ENCODE measurements at regions not wholly inside any gene's neighbourhood (a gene's known extent, or its start where the extent isn't known, plus 50 kb on each side); places are given as distances from the start of the nearest gene placed in this dataset.

DNA sequence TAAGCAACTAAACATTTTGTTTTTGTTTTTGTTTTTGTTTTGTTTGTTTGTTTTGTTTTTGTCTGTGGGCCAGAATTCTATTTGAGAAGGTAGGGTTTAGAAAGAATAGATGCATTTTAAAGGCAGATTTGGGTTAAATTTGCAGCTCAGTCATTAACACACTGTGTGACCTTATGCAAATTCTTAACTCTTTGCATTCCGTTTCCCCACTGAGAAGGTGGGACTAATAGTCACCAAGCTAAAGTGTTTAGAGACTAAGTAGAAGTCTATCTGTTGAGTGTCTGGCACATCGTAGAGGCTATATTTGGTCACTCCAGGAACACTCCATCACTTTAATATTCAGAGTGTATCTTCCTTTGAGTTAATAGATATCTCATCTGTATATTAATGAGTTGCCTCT lies 87.1 kb downstream of the CCNA1 start:
- H3K4ac ChIP-seq (replicated peaks; ENCODE audit: insufficient read length, low read depth, low read length), result no peak overlapping the region
- no peak overlapping the region for H3K9ac ChIP-seq (replicated peaks in 1 of 4; ENCODE audit: extremely low read depth in 1 of 4, low read depth in 3 of 4, low read length in 3 of 4)
- no peaks in the 10 kb centered on the region for H3K27me3 ChIP-seq (replicated peaks in 1 of 4; ENCODE audit: control insufficient read depth in 3 of 4, extremely low read depth in 1 of 4, insufficient read depth in 3 of 4, low read length in 3 of 4)
- H3K4me2 ChIP-seq (ENCODE audit: insufficient read depth in 1 of 2, low read depth in 2 of 2, low read length in 2 of 2), result peak overlapping the region; percentile 17 to 48; a peak in 3 of 4 replicates
- no peak overlapping the region for H2BK120ac ChIP-seq (replicated peaks; ENCODE audit: low read depth, low read length)
- FAIRE-seq (peak; percentile 52), DNase-seq (ENCODE audit: low read depth in 1 of 2, low spot score in 2 of 2) (no peak)
- no peaks in the 10 kb centered on the region for H4K20me1 ChIP-seq (replicated peaks in 1 of 2; ENCODE audit: control insufficient read depth in 1 of 2, insufficient read depth in 2 of 2, low read length in 2 of 2)
- no peaks in the 10 kb centered on the region for H3K36me3 ChIP-seq (ENCODE audit: control insufficient read depth in 2 of 4, insufficient read depth in 4 of 4, low read length in 3 of 4)
- no peak overlapping the region for H2AFZ ChIP-seq (ENCODE audit: low read length)
- H3K79me2 ChIP-seq (ENCODE audit: control insufficient read depth in 1 of 2, insufficient read depth in 2 of 2, low read length in 2 of 2), result no peaks in the 10 kb centered on the region
- H3K14ac ChIP-seq (ENCODE audit: insufficient read length), result no peak overlapping the region
- H2BK20ac ChIP-seq (ENCODE audit: low read length), result no peak overlapping the region
- H4K5ac ChIP-seq (ENCODE audit: insufficient read length, low read depth, low read length), result no peak overlapping the region
- H3K4me3 ChIP-seq (ENCODE audit: extremely low read depth in 1 of 4, insufficient read depth in 2 of 4, low read depth in 3 of 4, low read length in 4 of 4), result peak overlapping the region in 1 of 4 experiments; percentile 4; a peak in 1 of 8 replicates
- H2AK5ac ChIP-seq (ENCODE audit: low read depth, low read length), result no peak overlapping the region
- H2BK12ac ChIP-seq (ENCODE audit: low read depth, low read length), result no peak overlapping the region
- ChIA-PET CTCF (ENCODE audit: partially characterized antibody) (interaction anchor here (0.6 to 1.0 kb wide), 4 partner anchors 9 to 543 kb away, joined by 3 to 4 read pairs (median 3); no protein-coding TSS in a partner anchor), POLR2A (ENCODE audit: partially characterized antibody) (no interaction called here)
- H3K9me3 ChIP-seq (ENCODE audit: insufficient read depth in 2 of 2, low read depth in 1 of 2, low read length in 1 of 2), result peaks cover 0 to 8% of the 10 kb centered on the region in 2 experiments; a peak in 2 of 4 replicates
- no peak overlapping the region for H2BK5ac ChIP-seq (ENCODE audit: low read depth, low read length)
- H3K23ac ChIP-seq (ENCODE audit: insufficient read length), result no peak overlapping the region
- H3K23me2 ChIP-seq (ENCODE audit: low read depth, low read length), result no peaks in the 10 kb centered on the region; the same call in 1 of the 2 replicates
- WGBS, 2 experiments (ENCODE audit: extremely low coverage in 1 of 2, insufficient coverage in 1 of 2, insufficient read length in 1 of 2, insufficient replicate concordance in 2 of 2, low coverage in 1 of 2, low lambda C conversion rate in 2 of 2, missing lambda C conversion rate in 1 of 2), result 32% methylated on average over 2 of the region's 2 CpGs; no CpG with 5 or more reads in 1 of the 2 experiments
- H4K8ac ChIP-seq (ENCODE audit: extremely low read depth, insufficient read depth, low read length), result no peak overlapping the region
- no peak overlapping the region for H3K18ac ChIP-seq (ENCODE audit: extremely low read depth, low read length)
- H4K91ac ChIP-seq (replicated peaks; ENCODE audit: insufficient read length, low read length), result no peak overlapping the region
- H2BK15ac ChIP-seq (ENCODE audit: low read length), result no peak overlapping the region
- H3K27ac ChIP-seq (ENCODE audit: low read depth, low read length), result no peak overlapping the region
- peaks cover 10 to 18% (median 15%) of the 10 kb centered on the region in 4 experiments; a peak in 4 of 7 replicates for H3K4me1 ChIP-seq (replicated peaks in 1 of 4; ENCODE audit: control insufficient read depth in 3 of 4, insufficient read depth in 4 of 4, low read length in 3 of 4)
- no peaks in the 10 kb centered on the region for H3K79me1 ChIP-seq (ENCODE audit: low read depth, low read length)
- H3K56ac ChIP-seq (replicated peaks; ENCODE audit: insufficient read length, low read depth, low read length), result no peak overlapping the region
- TF ChIP-seq BACH1 (IDR thresholded peaks at IDR 0.05; ENCODE audit: low read length) (no peak), BRCA1 (IDR thresholded peaks at IDR 0.05; ENCODE audit: low read depth, low read length) (no peak), ASH2L (IDR thresholded peaks at IDR 0.05; ENCODE audit: low read length) (no peak), POLR2AphosphoS5 (IDR thresholded peaks at IDR 0.05; ENCODE audit: low read depth, low read length) (no peak), PHF8 (conservative IDR thresholded peaks at IDR 0.05; ENCODE audit: low read depth, low read length) (no peak), RAD21 (IDR thresholded peaks at IDR 0.05 in 1 of 2, conservative IDR thresholded peaks at IDR 0.05 in 1 of 2; ENCODE audit: low read depth in 2 of 2, low read length in 2 of 2) (no peak), HDAC6 (IDR thresholded peaks at IDR 0.05; ENCODE audit: low read depth, low read length) (no peak), MAFK (IDR thresholded peaks at IDR 0.05; ENCODE audit: low read depth, low read length) (no peak), CTBP2 (IDR thresholded peaks at IDR 0.05; ENCODE audit: borderline replicate concordance, insufficient read depth, insufficient read length, low read length) (no peak), YY1 (IDR thresholded peaks at IDR 0.05; ENCODE audit: low read depth, low read length) (no peak), NRF1 (IDR thresholded peaks at IDR 0.05; ENCODE audit: low read depth, low read length) (no peak)
- TF ChIP-seq, protein P1, sequence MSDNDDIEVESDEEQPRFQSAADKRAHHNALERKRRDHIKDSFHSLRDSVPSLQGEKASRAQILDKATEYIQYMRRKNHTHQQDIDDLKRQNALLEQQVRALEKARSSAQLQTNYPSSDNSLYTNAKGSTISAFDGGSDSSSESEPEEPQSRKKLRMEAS (IDR thresholded peaks at IDR 0.05), result no peak
- TF ChIP-seq, protein P2, sequence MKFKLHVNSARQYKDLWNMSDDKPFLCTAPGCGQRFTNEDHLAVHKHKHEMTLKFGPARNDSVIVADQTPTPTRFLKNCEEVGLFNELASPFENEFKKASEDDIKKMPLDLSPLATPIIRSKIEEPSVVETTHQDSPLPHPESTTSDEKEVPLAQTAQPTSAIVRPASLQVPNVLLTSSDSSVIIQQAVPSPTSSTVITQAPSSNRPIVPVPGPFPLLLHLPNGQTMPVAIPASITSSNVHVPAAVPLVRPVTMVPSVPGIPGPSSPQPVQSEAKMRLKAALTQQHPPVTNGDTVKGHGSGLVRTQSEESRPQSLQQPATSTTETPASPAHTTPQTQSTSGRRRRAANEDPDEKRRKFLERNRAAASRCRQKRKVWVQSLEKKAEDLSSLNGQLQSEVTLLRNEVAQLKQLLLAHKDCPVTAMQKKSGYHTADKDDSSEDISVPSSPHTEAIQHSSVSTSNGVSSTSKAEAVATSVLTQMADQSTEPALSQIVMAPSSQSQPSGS (IDR thresholded peaks at IDR 0.05; ENCODE audit: low read length), result no peak
